Breast epithelium (tissue), 3 donors: ENCODE measurements at regions not wholly inside any gene's neighbourhood (a gene's known extent, or its start where the extent isn't known, plus 50 kb on each side); places are given as distances from the start of the nearest gene placed in this dataset.

Source experiments
- CTCF ChIP-seq, 3 donors: fragments of 450-650 bp; IDR thresholded peaks; one replicate each; pipeline ENCODE4 v1.5.1; 2016 to 2017; ENCODE audit warnings: antibody characterized with exemption in 3 of 3, mild to moderate bottlenecking in 3 of 3, moderate library complexity in 3 of 3
- POLR2A ChIP-seq: fragments of 450-650 bp; IDR thresholded peaks from one replicate; pipeline ENCODE4 v1.6.1; 2016; ENCODE audit warnings: antibody characterized with exemption, mild to moderate bottlenecking, moderate library complexity

DNA sequence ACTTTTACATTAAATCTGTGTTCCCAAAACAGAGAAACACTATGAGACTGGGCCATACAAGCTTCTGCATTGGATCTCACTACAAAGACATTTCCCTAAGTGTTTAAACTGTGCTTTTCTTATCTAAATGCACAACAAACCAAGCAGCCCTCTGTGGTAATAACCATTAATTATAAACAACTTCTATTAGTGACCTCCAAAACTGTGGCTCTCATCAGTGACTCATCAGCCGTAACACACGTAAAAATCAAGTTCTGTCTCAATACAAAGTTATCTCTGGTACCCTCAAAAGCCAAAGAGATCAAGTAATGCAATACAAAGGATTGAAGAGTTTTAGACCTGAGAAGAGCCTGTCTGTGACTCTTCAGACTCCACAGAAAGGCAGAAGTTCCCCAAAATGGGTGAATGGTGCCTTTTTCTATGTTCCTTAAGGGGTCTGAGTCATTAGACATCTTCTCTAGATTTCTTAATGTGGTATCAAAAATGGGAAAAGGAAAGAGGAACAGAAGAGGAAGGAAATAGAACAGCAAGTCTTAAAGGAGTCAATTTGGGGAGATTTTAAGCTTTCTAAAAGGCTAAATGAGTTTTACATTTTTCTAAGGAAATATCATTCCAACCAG, 189.8 kb upstream of the PPP1R2C start:
- TF ChIP-seq CTCF (IDR thresholded peaks at IDR 0.05): no peak
- TF ChIP-seq POLR2A: no peak
